Stimulated activated CD8-positive, alpha-beta memory T cell treated with anti-CD3 and anti-CD28 coated beads, Interleukin-15, amount 100 ng/mL, for 1 hour (primary cell): ENCODE measurements at regions not wholly inside any gene's neighbourhood (a gene's known extent, or its start where the extent isn't known, plus 50 kb on each side); places are given as distances from the start of the nearest gene placed in this dataset.

Source experiments
- DNase-seq: peaks from one replicate; pipeline ENCODE4 v3.0.0-alpha.2; 2020; ENCODE audit warnings: low read depth

DNA sequence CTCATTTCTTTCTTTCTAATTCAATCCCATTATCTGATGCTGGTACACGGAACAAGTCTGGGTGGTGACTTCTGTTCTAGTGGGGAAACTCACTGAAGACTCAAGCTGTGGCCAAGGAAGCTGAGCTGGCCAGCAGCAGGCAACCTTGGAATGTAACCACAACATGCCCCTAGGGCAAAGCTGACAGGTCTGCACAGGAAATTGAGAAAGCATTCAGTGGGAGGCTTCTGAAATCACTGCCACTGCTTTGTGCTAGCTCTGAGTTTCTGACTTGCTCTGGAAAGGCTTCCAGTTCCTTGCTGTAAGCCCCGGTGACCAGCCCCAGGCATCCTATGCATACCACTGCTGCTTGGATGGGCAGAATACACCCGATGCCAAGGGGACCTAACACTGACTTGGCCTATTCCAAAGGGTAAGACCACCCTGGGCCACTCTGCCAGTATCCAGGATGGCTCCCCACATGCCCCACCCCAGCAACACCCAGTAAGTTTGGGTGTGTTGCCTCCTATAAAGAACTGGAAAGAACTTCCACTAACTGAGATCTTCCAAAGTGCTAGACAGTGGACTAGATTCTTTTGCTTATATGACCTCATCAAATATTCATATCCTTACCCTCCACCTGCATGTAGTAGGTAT lies 84.5 kb upstream of the CDKN3 start:
- DNase-seq, result no peak

- DNase-seq, result no peak
These were observed 82.3 kb upstream of the CDKN3 start for GRCh38 chr14:54314365-54315104.

DNA sequence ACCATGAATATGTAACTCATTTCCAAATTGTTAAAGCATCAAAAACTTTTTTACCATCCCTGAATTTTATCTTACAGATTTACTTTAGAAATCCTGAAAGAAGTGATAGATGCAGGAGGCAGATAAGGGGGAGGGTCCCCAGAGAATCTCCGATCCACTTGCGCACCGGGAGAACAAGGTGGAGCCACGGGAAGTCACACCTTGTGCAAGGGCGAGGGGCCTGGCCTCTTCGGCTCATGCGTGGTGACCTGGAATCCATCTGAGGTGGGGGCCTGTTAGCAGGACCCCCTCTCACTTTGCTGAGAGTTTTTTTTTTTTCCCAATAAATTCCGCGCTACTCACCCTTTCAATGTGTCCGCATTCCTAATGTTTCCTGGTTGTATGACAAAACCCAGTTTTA lies 80.2 kb upstream of the CDKN3 start:
- no peak for DNase-seq

GRCh38 chr14:54317391-54317790 lies 79.4 kb upstream of the CDKN3 start:
- DNase-seq, result no peak

GRCh38 chr14:54322246-54322645 lies 74.6 kb upstream of the CDKN3 start:
- no peak for DNase-seq

DNA sequence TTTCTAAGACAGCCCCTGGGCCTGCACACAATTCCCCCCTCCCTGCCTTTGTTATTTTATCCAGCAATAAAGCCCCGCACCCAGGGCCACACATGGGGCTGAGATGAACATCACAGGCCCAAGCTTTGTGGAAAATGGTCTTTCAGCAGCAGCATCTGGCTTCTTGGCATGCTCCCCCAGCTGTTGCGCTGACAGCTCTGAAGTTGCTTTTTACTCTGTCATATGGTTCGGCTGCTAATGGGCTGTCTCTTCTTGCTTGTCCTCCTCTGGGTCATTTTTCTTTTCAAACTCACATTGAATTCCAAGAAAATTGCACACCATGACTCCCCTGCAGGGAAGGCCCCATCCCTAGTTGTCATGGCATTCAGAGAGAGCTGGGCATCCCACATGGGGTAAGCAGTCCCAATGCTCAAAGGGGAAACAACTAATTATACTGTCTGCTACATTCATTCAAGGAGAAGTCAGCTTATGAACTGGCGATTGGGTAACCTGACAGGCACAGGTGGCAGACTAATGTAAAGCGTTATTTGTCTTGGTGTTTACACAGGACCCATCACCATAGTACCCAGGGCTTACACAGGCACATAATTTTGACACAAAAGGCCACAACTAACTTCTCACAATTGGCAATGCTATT lies 74.0 kb upstream of the CDKN3 start:
- DNase-seq, result no peak

GRCh38 chr14:54325766-54326165 lies 71.0 kb upstream of the CDKN3 start:
- no peak for DNase-seq

DNA sequence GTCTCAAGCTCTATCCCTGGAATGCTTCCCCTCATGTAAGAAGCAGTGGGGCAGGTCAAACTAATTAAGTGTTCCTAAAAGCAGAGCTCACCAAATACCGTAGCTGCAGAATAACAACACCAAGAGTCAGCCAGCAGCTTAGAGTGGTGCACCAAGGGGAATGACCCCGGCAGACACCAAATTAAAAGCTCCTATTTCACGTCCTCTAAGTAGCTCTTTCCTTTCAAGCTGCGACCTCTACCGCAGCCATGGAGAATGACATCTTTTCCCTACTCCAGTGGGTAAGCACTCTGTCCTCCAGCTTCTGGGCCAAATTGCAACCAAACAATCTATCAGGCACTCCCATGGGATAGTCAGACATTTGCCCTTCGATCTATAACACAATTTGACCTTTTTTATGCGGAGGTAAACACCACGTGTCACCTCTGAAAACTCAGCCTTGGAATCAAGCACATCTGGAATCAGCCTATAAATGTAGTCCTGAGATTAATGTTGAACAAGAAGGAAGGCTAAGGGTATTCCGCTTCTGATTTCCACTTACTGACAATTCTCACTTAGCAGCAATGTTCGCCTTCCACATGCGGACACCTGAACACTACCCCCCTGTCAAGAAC lies 67.6 kb upstream of the CDKN3 start:
- no peak for DNase-seq

DNA sequence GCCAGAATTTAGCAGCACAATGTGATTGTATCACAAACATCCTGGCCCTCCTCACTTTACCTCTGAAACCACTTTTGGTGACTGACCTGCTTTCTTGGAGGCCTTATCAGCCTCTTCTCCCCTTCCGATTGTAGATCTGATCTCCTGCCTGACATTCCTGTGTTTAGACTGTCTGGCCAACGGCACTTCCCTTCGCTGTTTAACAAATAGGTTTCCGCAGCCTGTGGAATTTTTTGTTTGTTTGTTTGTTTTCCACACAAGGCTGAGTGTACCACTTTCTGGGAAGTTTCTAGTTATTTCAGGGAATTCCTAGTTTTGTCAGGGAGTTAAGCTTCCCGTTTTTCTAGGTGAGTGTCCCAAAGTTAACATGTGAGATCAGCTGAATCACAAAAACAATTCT lies 65.9 kb upstream of the CDKN3 start:
- no peak for DNase-seq

GRCh38 chr14:54331516-54331915 lies 65.3 kb upstream of the CDKN3 start:
- DNase-seq, result no peak

DNA sequence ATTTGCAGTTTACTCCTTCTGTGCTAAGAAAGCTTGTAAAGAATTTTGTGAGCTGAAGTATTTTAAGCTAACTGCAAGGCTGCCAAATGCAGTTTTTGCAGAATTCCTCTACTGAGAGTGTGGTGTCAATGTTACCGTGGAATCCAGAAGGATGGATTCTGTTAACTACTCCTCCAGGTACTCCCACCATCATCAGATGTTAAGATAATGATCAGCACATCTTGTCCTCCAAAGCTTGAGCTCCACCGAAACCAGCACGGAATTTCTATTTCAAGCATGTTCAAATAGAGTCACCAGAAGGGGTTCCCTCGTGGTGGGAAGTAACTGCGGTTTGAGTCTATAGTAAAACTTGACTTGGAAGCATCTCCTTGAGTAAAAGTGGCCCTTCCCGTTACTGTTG lies 64.3 kb upstream of the CDKN3 start:
- no peak for DNase-seq

GRCh38 chr14:54333511-54333910 lies 63.3 kb upstream of the CDKN3 start:
- DNase-seq, result no peak

GRCh38 chr14:54335569-54336155 lies 61.1 kb upstream of the CDKN3 start:
- no peak for DNase-seq

- no peak for DNase-seq
These were observed 59.5 kb upstream of the CDKN3 start for GRCh38 chr14:54337314-54337713.

- DNase-seq, result no peak
These were observed 58.0 kb upstream of the CDKN3 start for GRCh38 chr14:54338696-54339317.

DNA sequence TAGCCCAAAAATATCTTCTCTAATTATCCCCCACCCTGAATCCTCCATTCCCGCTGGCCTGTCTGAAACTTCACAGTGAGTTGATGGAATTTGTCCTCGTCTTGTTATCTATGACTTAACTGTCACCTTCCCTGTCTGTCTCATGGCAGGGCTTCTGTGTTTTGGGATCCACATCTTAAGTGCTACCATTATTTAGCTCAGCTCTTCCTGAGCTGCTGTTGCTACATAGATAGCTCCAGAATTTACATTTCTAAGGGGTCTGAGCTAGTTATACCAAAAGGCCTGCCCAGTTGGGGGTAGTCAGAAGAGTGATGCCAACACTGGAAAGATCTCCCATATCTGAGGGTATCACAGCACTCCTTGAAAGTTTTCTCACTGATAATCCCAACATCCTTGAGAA lies 57.0 kb upstream of the CDKN3 start:
- DNase-seq, result no peak

- no peak for DNase-seq
These were observed 54.0 kb upstream of the CDKN3 start for GRCh38 chr14:54342806-54343205.

DNA sequence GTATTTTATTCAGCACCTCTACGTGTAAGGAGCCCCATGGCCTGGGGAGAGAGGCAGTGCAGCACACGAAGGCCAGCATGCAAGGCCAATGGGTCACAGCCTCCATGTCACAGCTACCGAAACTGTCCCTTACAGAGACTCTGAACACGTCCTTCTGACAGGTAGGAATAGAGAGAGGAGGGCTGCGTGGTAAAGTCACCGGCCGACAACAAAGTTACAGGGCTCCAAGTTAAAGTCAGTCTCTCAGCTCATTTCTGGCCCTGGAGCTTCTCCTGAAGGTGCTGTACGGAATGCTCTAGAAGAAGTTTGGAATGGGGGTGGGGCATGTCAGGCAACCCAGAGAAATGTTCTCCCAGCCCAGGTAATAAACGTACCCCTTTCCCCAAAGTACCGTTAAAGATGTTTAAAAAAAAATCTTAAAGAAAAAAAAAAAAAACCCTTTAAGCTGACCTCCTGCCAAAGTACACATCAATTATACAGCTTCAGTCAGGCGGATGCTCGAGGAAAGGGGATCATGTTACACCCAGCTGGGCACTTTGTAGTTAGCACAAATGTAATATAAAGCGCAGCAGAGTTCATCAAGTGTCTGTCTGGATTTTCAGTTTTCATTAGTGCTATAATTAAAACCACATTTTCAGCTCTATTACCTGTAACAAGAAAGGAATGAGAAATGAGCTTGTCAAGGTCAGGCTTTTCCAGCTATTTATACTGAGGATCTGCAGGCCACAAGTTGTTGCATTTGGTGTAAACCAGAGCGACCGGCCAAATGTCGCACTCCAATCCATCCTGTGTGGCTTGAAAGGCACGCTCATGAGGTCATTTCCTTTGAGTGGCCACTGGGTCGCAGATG lies 53.3 kb upstream of the CDKN3 start:
- DNase-seq, result no peak

GRCh38 chr14:54344445-54344844 lies 52.4 kb upstream of the CDKN3 start:
- DNase-seq, result no peak

GRCh38 chr14:54346257-54346656 lies 50.5 kb upstream of the CDKN3 start:
- DNase-seq, result no peak
